Breast epithelium (tissue), 4 donors: ENCODE measurements at regions not wholly inside any gene's neighbourhood (a gene's known extent, or its start where the extent isn't known, plus 50 kb on each side); places are given as distances from the start of the nearest gene placed in this dataset.

ENCODE experiments used
- DNase-seq, 2 donors: peaks; one replicate each; pipeline ENCODE4 v3.0.0-alpha.2; 2019; ENCODE audit warnings: low spot score in 2 of 2
- H3K27ac ChIP-seq, 2 donors: fragments of 200-600 bp; sonication (generic) in 1 of 2; one replicate each; pipeline ENCODE4 v1.5.1; 2016 to 2019; ENCODE audit warnings: mild to moderate bottlenecking in 1 of 2
- H3K27me3 ChIP-seq, 2 donors: fragments of 200-600 bp; sonication (generic) in 1 of 2; one replicate each; pipeline versions ENCODE4 v1.5.1 to v1.6.0; 2017 to 2019; ENCODE audit warnings: control low read depth in 1 of 2, mild to moderate bottlenecking in 1 of 2
- H3K36me3 ChIP-seq: fragments of 200-600 bp; one replicate; pipeline ENCODE4 v1.5.1; 2019
- H3K4me1 ChIP-seq, 2 donors: fragments of 200-600 bp; sonication (generic); one replicate each; pipeline ENCODE4 v1.5.1; 2016 to 2019; ENCODE audit warnings: control low read depth in 1 of 2
- H3K4me3 ChIP-seq, 3 donors: fragments of 200-600 bp; sonication (generic); 1 replicate in 2 of 3; 2 replicates in 1 of 3; pipeline ENCODE4 v1.5.1; 2016 to 2019; ENCODE audit warnings: mild to moderate bottlenecking in 3 of 3, moderate library complexity in 2 of 3
- H3K9me3 ChIP-seq, 2 donors: fragments of 200-600 bp; sonication (generic) in 1 of 2; one replicate each; pipeline ENCODE4 v1.5.1; 2016 to 2019; ENCODE audit warnings: control low read depth in 1 of 2
- CTCF ChIP-seq, 3 donors: fragments of 450-650 bp; IDR thresholded peaks; one replicate each; pipeline ENCODE4 v1.5.1; 2016 to 2017; ENCODE audit warnings: antibody characterized with exemption in 3 of 3, mild to moderate bottlenecking in 3 of 3, moderate library complexity in 3 of 3
- POLR2A ChIP-seq: fragments of 450-650 bp; IDR thresholded peaks from one replicate; pipeline ENCODE4 v1.6.1; 2016; ENCODE audit warnings: antibody characterized with exemption, mild to moderate bottlenecking, moderate library complexity
- POLR2AphosphoS5 ChIP-seq, 3 donors: sonication (generic); formaldehyde crosslinking; IDR thresholded peaks; one replicate each; pipeline ENCODE4 v1.6.1; 2017; ENCODE audit warnings: antibody characterized with exemption in 3 of 3
- intact Hi-C: fragments of 100-400 bp; cut with DNase I; formaldehyde crosslinking; loops from one replicate; pipeline ENCODE4 v1.15.1; 2023; ENCODE audit warnings: low total_unique reads

- H3K9me3 ChIP-seq = no peaks in the 10 kb centered on the region
- H3K4me3 ChIP-seq = no peak overlapping the region
- no peaks in the 10 kb centered on the region for H3K4me1 ChIP-seq
- no peaks in the 10 kb centered on the region for H3K27me3 ChIP-seq
- no peak for DNase-seq
- TF ChIP-seq CTCF (IDR thresholded peaks at IDR 0.05) (no peak), POLR2A (no peak), POLR2AphosphoS5 (IDR thresholded peaks at IDR 0.05) (no peak)
- H3K27ac ChIP-seq = no peak overlapping the region
- intact Hi-C loops = no loop called here
- H3K36me3 ChIP-seq = no peaks in the 10 kb centered on the region
These were observed 549.0 kb upstream of the ID2 start for GRCh38 chr2:8132879-8133278.

- Histone ChIP-seq H3K36me3 (no peaks in the 10 kb centered on the region), H3K27me3 (no peaks in the 10 kb centered on the region), H3K4me1 (no peaks in the 10 kb centered on the region), H3K9me3 (no peaks in the 10 kb centered on the region), H3K4me3 (no peak overlapping the region), H3K27ac (no peak overlapping the region)
- no peak for TF ChIP-seq POLR2AphosphoS5 (IDR thresholded peaks at IDR 0.05)
- no peak for TF ChIP-seq CTCF (IDR thresholded peaks at IDR 0.05)
- TF ChIP-seq POLR2A = no peak
- intact Hi-C loops = no loop called here
- DNase-seq = no peak
These were observed 548.5 kb upstream of the ID2 start for GRCh38 chr2:8133363-8133762.

GRCh38 chr2:8133913-8134472 is 547.9 kb upstream of the ID2 start:
- H3K27ac ChIP-seq = no peak overlapping the region
- DNase-seq = no peak
- H3K4me1 ChIP-seq = no peaks in the 10 kb centered on the region
- TF ChIP-seq CTCF (IDR thresholded peaks at IDR 0.05) (no peak), POLR2AphosphoS5 (IDR thresholded peaks at IDR 0.05) (no peak), POLR2A (no peak)
- intact Hi-C loops = no loop called here
- no peak overlapping the region for H3K4me3 ChIP-seq
- H3K9me3 ChIP-seq = no peaks in the 10 kb centered on the region
- H3K27me3 ChIP-seq = no peaks in the 10 kb centered on the region
- H3K36me3 ChIP-seq = no peaks in the 10 kb centered on the region

- Histone ChIP-seq H3K36me3 (no peaks in the 10 kb centered on the region), H3K27ac (no peak overlapping the region), H3K27me3 (no peaks in the 10 kb centered on the region), H3K9me3 (no peaks in the 10 kb centered on the region), H3K4me1 (no peaks in the 10 kb centered on the region), H3K4me3 (no peak overlapping the region)
- intact Hi-C loops = no loop called here
- no peak for DNase-seq
- no peak for TF ChIP-seq POLR2AphosphoS5 (IDR thresholded peaks at IDR 0.05)
- no peak for TF ChIP-seq CTCF (IDR thresholded peaks at IDR 0.05)
These were observed 547.4 kb upstream of the ID2 start for GRCh38 chr2:8134473-8134932.

- Histone ChIP-seq H3K4me3 (no peak overlapping the region), H3K27ac (peak overlapping the region in 1 of 2 donors; percentile 30), H3K27me3 (no peaks in the 10 kb centered on the region), H3K9me3 (no peaks in the 10 kb centered on the region), H3K4me1 (no peaks in the 10 kb centered on the region), H3K36me3 (no peaks in the 10 kb centered on the region)
- intact Hi-C loops = no loop called here
- TF ChIP-seq POLR2A (no peak), POLR2AphosphoS5 (IDR thresholded peaks at IDR 0.05) (no peak), CTCF (IDR thresholded peaks at IDR 0.05) (no peak)
- DNase-seq = no peak
These were observed 546.7 kb upstream of the ID2 start for GRCh38 chr2:8134985-8135682.
